GM12878 (cell line): ENCODE measurements at regions not wholly inside any gene's neighbourhood (a gene's known extent, or its start where the extent isn't known, plus 50 kb on each side); places are given as distances from the start of the nearest gene placed in this dataset.

Experiments
- ASH2L ChIP-seq: fragments of 300-600, 200-600 bp; sonication (generic); IDR thresholded peaks from 2 replicates; pipeline ENCODE4 v1.6.1; 2017; ENCODE audit warnings: low read depth, mild to moderate bottlenecking, borderline replicate concordance
- BMI1 ChIP-seq: fragments of 450-650 bp; IDR thresholded peaks from 2 replicates; pipeline ENCODE4 v1.6.1; 2016; ENCODE audit warnings: mild to moderate bottlenecking, moderate library complexity, borderline replicate concordance
- FOS ChIP-seq: IDR thresholded peaks from 3 replicates; pipeline ENCODE4 v1.6.1; 2011; ENCODE audit warnings: borderline replicate concordance; ENCODE audit not compliant: insufficient read length; ENCODE audit errors: extremely low read depth
- IKZF2 ChIP-seq, 2 experiments: fragments of 450-650 bp; IDR thresholded peaks; 2 replicates each; pipeline ENCODE4 v1.6.1; 2017; ENCODE audit warnings: mild to moderate bottlenecking in 2 of 2, moderate library complexity in 2 of 2
- JUNB ChIP-seq: IDR thresholded peaks from 2 replicates; pipeline ENCODE4 v1.6.1; 2016; ENCODE audit warnings: antibody characterized with exemption, mild to moderate bottlenecking
- KDM1A ChIP-seq: fragments of 200-600 bp; sonication (generic); IDR thresholded peaks from 2 replicates; pipeline ENCODE4 v1.6.1; 2016; ENCODE audit warnings: borderline replicate concordance
- MXI1 ChIP-seq: fragments of 150-350 bp; IDR thresholded peaks from 2 replicates; pipeline ENCODE4 v1.6.1; 2011; ENCODE audit warnings: low read depth, mild to moderate bottlenecking, inconsistent platforms, low read length, improper control_type of control experiment
- SPI1 ChIP-seq: IDR thresholded peaks from 2 replicates; pipeline ENCODE4 v1.6.1; 2011; ENCODE audit warnings: low read depth, mild to moderate bottlenecking, low read length, moderate library complexity, borderline replicate concordance; ENCODE audit not compliant: insufficient read depth
- ZZZ3 ChIP-seq: IDR thresholded peaks from 2 replicates; pipeline ENCODE4 v1.6.1; 2011; ENCODE audit warnings: low read depth; ENCODE audit not compliant: control insufficient read depth, insufficient read length
- TF ChIP-seq, protein P1 (sequence below): fragments of 450-650 bp; formaldehyde crosslinking; IDR thresholded peaks from 2 replicates; pipeline ENCODE4 v1.5.0; 2022; ENCODE audit warnings: mild to moderate bottlenecking, missing genetic modification characterization
- TF ChIP-seq, protein P2 (sequence below): IDR thresholded peaks from 2 replicates; pipeline ENCODE4 v1.6.1; 2012; ENCODE audit warnings: mild to moderate bottlenecking, low read depth, low read length
- TF ChIP-seq, protein P3 (sequence below): IDR thresholded peaks from 2 replicates; pipeline ENCODE4 v1.6.1; 2011; ENCODE audit warnings: borderline replicate concordance, low read depth, mild to moderate bottlenecking, moderate library complexity, mixed read lengths, low read length; ENCODE audit not compliant: insufficient read depth; ENCODE audit errors: extremely low read length
- TF ChIP-seq, protein P4 (sequence below): IDR thresholded peaks from 2 replicates; pipeline ENCODE4 v1.6.1; 2012; ENCODE audit warnings: improper control_type of control experiment, low read depth, low read length; ENCODE audit not compliant: insufficient replicate concordance

DNA sequence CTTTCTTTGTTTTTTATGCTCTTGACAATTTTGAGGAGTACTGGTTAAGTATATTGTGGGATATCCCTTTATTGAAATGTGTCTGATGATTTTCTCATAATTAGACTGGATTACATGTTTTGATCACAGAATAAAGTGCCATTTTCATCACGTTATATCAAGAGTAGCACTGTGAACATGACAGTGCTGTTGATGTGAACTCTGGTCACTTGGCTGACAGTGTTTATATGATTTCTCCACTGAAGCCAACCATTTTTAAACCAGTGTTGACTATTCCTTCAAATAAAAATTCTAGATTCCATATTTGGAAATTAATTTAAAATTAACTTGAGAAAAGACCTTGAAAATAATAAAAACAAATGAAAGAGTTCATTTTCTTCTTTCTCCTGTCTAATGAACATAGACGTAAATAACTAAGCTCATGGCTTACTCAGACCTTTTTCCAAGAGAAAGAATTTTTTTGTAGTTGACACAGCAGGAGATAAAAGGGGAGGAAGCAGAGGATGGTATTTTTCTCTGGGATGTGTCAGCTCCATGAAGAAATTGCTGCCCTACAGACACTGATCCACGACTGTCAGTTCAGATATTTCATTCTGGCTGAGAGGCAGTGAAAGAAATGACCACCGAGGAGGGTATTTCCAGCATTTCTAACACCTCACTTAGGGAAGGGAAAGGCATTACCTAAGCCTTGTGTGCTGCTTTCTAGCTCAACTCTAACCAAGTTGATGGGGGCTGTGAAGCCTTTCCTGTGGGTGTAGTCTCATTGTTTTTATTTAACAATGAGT is 150.9 kb upstream of the ANK2 start (continued):
- TF ChIP-seq, protein P1, sequence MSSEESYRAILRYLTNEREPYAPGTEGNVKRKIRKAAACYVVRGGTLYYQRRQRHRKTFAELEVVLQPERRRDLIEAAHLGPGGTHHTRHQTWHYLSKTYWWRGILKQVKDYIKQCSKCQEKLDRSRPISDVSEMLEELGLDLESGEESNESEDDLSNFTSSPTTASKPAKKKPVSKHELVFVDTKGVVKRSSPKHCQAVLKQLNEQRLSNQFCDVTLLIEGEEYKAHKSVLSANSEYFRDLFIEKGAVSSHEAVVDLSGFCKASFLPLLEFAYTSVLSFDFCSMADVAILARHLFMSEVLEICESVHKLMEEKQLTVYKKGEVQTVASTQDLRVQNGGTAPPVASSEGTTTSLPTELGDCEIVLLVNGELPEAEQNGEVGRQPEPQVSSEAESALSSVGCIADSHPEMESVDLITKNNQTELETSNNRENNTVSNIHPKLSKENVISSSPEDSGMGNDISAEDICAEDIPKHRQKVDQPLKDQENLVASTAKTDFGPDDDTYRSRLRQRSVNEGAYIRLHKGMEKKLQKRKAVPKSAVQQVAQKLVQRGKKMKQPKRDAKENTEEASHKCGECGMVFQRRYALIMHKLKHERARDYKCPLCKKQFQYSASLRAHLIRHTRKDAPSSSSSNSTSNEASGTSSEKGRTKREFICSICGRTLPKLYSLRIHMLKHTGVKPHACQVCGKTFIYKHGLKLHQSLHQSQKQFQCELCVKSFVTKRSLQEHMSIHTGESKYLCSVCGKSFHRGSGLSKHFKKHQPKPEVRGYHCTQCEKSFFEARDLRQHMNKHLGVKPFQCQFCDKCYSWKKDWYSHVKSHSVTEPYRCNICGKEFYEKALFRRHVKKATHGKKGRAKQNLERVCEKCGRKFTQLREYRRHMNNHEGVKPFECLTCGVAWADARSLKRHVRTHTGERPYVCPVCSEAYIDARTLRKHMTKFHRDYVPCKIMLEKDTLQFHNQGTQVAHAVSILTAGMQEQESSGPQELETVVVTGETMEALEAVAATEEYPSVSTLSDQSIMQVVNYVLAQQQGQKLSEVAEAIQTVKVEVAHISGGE (CRISPR knock-in tag): no peak
- 0 out of 2 replicates have a peak, but pooled peaks have one; percentile 27 for TF ChIP-seq BMI1
- TF ChIP-seq, protein P2, sequence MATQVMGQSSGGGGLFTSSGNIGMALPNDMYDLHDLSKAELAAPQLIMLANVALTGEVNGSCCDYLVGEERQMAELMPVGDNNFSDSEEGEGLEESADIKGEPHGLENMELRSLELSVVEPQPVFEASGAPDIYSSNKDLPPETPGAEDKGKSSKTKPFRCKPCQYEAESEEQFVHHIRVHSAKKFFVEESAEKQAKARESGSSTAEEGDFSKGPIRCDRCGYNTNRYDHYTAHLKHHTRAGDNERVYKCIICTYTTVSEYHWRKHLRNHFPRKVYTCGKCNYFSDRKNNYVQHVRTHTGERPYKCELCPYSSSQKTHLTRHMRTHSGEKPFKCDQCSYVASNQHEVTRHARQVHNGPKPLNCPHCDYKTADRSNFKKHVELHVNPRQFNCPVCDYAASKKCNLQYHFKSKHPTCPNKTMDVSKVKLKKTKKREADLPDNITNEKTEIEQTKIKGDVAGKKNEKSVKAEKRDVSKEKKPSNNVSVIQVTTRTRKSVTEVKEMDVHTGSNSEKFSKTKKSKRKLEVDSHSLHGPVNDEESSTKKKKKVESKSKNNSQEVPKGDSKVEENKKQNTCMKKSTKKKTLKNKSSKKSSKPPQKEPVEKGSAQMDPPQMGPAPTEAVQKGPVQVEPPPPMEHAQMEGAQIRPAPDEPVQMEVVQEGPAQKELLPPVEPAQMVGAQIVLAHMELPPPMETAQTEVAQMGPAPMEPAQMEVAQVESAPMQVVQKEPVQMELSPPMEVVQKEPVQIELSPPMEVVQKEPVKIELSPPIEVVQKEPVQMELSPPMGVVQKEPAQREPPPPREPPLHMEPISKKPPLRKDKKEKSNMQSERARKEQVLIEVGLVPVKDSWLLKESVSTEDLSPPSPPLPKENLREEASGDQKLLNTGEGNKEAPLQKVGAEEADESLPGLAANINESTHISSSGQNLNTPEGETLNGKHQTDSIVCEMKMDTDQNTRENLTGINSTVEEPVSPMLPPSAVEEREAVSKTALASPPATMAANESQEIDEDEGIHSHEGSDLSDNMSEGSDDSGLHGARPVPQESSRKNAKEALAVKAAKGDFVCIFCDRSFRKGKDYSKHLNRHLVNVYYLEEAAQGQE: no peak
- no peak for TF ChIP-seq KDM1A
- TF ChIP-seq, protein P3, sequence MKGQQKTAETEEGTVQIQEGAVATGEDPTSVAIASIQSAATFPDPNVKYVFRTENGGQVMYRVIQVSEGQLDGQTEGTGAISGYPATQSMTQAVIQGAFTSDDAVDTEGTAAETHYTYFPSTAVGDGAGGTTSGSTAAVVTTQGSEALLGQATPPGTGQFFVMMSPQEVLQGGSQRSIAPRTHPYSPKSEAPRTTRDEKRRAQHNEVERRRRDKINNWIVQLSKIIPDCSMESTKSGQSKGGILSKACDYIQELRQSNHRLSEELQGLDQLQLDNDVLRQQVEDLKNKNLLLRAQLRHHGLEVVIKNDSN: no peak
- TF ChIP-seq ZZZ3: no peak
- no peak for TF ChIP-seq SPI1
- no peak for TF ChIP-seq FOS
- TF ChIP-seq, protein P4, sequence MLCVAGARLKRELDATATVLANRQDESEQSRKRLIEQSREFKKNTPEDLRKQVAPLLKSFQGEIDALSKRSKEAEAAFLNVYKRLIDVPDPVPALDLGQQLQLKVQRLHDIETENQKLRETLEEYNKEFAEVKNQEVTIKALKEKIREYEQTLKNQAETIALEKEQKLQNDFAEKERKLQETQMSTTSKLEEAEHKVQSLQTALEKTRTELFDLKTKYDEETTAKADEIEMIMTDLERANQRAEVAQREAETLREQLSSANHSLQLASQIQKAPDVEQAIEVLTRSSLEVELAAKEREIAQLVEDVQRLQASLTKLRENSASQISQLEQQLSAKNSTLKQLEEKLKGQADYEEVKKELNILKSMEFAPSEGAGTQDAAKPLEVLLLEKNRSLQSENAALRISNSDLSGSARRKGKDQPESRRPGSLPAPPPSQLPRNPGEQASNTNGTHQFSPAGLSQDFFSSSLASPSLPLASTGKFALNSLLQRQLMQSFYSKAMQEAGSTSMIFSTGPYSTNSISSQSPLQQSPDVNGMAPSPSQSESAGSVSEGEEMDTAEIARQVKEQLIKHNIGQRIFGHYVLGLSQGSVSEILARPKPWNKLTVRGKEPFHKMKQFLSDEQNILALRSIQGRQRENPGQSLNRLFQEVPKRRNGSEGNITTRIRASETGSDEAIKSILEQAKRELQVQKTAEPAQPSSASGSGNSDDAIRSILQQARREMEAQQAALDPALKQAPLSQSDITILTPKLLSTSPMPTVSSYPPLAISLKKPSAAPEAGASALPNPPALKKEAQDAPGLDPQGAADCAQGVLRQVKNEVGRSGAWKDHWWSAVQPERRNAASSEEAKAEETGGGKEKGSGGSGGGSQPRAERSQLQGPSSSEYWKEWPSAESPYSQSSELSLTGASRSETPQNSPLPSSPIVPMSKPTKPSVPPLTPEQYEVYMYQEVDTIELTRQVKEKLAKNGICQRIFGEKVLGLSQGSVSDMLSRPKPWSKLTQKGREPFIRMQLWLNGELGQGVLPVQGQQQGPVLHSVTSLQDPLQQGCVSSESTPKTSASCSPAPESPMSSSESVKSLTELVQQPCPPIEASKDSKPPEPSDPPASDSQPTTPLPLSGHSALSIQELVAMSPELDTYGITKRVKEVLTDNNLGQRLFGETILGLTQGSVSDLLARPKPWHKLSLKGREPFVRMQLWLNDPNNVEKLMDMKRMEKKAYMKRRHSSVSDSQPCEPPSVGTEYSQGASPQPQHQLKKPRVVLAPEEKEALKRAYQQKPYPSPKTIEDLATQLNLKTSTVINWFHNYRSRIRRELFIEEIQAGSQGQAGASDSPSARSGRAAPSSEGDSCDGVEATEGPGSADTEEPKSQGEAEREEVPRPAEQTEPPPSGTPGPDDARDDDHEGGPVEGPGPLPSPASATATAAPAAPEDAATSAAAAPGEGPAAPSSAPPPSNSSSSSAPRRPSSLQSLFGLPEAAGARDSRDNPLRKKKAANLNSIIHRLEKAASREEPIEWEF: no peak
- no peak for TF ChIP-seq ASH2L
- TF ChIP-seq IKZF2 (IDR thresholded peaks at IDR 0.05): peak in 1 of 2 experiments; percentile 52; a peak in 2 of 4 replicates
- TF ChIP-seq JUNB: peak; percentile 7; the same call in 1 of the 2 replicates
- no peak for TF ChIP-seq MXI1
